ENCODE measurements at regions not wholly inside any gene's neighbourhood (a gene's known extent, or its start where the extent isn't known, plus 50 kb on each side); places are given as distances from the start of the nearest gene placed in this dataset.

DNA sequence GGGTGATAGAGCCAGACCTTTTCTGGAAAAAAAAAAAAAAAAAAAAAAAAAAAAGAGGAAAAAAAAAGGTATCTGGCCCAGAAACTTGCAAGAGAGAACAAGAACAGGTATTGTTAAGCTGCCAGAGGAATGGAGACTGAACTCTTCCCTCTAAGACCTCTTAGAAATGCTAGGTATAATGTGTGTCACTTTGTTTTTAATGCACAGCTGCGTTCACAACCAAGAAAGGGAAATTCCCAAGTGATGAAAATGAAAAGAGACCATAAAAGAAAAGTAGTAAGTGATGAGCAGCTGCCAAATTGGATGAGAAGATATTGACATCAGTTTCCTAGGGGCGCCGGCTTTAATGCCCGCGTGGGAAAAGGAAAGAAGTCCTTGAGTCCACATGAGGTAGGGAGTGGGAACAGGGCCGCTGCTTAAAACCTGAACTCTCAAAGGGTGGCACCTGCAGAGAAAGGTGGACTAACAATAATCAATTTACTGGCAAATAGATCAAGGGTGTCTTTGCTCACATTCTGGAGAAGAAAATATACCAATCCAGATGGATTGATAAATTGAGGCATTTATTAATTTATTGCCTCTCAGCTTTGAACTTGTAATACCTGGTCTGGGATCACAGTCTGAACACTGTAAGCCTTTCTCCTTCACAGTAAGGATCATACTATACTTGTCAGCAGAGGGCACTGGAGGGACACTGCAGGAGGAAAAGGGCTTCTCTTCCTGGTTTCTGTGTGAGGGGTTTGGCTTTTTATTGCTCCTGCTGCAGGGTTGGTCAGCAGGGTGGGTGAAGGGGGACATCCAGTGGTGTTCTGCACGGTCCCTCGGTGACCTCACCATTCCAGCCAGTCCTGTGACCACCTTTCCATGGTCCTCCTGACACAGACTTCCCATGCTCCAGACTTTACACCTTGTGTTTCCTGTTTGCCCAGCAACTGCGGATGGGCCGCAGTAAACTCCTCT is 131.6 kb downstream of the AQP9 start:
- DNase-seq (ENCODE audit: low read depth, low spot score) = no peak

DNA sequence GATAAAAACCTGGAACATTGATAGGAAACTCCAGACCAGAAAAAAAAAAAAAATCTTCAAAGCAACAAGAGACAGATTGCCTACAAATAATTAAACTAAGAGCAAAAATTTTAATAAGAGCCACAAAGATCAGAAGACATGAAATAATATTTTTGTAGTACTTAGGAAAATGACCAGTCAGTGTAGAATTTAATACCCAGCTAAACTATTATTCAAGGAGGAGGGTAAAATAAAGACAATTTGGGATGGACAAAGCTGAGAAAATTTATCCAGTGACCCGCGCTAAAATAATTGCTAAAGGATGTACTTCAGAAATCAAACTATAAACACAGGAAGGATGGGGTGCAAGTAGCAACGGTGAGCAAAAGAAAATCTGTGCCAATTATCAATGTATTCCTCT is 133.2 kb downstream of the AQP9 start:
- no peak for DNase-seq (ENCODE audit: low read depth, low spot score)

DNA sequence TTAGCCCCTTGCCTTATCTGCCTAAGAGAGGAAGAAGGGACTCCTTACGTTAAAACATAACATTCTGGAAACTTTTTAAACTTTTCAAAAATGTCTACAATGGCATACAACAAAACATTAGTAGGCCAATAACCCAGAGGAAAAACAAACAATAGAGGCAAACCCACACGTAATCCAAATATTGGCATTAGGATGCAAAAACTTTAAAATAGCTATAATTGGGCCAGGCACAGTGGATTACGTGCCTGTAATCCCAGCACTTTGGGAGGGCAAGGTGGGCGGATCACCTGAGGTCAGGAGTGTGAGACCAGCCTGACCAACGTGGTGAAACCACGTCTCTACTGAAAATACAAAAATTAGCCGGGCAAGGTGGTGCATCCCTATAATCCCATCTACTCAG is 134.9 kb downstream of the AQP9 start:
- no peak for DNase-seq (ENCODE audit: low read depth, low spot score)

DNA sequence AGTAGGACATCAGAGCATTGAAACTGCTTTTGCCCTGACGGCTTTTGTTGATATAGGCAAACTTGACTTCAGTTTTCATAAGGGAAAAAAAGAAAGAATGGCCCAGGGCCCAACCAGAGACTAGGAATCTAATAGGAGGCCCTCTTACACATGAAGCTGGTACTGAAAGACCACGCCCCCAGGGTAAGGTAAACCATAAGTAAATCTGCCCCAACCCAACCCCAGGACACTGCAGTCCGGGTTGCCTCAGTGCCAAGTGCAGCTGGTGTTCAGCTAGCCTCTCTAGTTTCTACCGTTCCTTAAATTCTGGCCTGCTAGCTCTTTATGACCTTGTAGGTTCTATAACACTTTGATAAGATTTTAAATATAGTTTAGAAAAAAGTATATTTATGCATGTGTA is 136.7 kb downstream of the AQP9 start:
- DNase-seq (ENCODE audit: low read depth, low spot score) = no peak

DNA sequence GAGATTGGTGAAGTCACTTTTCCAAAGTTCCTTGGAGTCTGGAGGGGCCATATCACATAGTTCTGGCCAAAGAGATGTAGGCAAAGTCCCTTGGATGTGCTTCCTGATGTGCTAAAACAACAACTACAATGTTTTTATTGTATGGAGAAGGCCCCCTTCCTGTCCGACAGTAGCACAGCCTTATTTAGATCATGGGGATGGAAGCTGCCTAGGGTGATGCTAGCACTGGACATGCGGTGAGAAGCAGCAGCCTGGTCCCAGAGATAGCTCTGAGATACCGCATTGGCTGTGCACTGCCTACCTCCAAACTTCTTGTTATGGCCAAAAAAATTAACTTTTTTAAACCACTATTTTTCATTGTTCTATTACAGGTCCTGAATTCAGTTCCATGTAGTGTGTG is 137.6 kb downstream of the AQP9 start:
- DNase-seq (ENCODE audit: low read depth, low spot score) = no peak

DNA sequence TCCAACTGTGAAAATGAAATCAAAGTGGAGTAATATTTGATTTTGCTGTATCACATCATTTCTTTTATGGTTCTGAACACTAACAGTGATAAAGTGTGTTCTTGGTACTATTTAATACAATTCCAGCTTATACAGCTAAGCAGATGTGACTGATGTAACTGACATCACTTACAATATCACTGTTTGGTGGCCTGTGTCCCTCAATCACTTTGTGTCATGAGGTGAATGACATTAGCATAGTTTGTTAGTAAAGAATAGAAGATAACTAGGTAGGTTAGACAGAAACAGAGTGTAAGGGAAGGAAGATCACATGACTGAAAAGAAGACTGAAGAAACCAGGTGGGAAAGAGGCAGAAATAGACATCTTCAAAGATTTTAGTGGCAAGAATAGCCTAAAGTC is 138.7 kb downstream of the AQP9 start:
- DNase-seq (ENCODE audit: low read depth, low spot score) = no peak

DNA sequence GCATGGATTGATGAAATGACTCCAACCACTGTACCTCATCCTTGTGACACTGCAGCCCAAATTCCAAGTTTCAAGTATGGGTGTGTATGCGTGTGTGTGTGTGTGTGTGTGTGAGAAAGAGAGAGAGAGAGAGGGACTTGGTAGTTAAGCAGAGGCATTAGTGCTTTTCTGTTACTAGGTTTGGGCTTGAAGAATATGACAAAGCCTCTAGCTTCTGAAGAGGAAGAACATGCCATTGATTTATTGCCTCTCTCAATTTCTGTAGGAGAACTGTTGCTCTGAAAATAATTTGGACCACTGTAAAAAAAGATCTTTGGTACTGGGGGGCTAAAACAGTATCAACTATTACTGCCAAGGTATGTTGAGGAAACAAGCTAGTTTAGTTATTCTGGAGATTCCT is 139.2 kb downstream of the AQP9 start:
- no peak for DNase-seq (ENCODE audit: low read depth, low spot score)

DNA sequence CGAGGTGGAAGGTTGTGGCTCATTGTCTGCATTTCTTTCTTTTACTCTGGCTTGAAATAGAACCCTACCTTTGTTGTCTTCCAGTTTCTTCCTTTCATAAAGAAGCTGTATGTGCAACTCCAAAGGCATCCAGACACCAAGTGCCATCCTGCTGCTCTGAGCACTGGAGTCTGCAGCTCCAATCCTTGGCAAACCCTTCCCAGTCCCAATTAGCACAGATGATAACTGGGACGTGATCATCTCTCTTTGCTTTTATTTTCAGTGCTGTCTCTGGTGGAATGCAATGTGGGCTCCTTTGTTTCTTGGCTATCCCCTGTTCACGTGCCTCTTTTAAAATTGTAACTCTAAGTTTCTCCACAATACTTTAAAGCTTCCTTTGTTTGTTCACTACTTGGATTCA is 140.9 kb downstream of the AQP9 start:
- no peak for DNase-seq (ENCODE audit: low read depth, low spot score)

DNA sequence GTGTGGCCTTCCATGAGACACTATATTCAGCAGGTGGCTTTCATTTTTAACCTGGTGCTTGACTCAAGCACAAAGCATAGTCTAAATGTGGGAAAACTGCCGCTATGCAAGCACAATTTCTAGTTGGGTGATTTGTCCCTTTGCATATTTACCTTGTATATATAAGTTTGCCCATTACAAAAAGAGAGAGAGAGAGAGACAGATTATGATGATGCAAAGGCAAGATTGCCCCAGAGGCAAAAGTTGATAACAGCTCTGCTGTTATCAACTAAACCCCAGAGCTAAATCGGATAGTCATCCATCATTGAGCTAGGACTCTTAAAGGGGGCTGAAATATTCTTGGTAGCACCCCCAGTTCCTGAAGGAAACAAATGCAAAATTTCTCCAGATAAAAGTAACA is 141.5 kb downstream of the AQP9 start:
- DNase-seq (ENCODE audit: low read depth, low spot score) = no peak

DNA sequence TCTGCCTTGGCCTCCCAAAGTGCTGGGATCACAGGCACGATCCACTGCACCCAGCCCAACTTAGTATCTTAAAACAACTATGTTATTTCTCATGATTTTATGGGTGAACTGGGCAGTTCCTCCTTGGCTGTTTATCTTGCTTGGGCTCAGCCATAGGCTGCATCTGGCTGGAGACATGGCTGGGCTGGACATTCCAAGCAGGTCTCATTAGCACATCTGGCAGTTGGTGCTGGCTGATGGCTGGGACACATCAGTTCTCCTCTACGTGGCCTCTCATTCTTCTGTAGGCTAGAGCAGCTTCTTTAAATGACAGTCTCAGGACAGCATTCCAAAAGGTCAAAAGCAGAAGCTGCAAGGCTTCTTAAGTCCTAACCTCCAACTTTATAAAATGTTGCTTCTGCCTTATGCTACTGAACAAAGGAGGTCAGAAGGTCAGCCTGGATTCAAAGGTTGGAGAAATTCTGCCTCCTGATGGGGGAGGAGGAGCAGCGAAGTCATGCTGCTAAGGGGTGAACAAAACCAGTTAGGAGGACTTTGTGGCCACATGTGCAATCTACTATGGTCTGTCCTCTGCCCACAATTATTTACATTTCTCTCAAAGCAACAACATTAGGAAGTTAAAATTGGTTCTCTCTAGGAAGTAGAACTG is 144.0 kb downstream of the AQP9 start:
- DNase-seq (ENCODE audit: low read depth, low spot score) = no peak

DNA sequence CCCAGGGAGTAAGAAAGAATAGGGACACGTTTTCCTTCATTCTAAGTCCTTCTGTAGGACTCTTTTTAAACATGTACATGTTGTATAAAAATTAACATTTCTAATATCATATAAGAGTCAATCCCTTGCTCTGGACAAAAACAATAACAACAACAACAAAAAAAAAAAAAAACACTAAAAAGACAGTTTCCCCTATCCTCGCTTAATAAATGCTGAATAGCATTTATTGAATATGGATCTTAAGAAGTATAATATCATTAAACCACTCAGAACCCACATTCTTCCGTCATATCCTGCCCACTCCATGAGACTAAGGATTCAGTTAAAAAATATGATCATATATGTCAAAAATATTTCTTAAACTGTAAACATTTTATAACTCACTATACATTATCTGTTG is 145.1 kb downstream of the AQP9 start:
- DNase-seq (ENCODE audit: low read depth, low spot score) = no peak

DNA sequence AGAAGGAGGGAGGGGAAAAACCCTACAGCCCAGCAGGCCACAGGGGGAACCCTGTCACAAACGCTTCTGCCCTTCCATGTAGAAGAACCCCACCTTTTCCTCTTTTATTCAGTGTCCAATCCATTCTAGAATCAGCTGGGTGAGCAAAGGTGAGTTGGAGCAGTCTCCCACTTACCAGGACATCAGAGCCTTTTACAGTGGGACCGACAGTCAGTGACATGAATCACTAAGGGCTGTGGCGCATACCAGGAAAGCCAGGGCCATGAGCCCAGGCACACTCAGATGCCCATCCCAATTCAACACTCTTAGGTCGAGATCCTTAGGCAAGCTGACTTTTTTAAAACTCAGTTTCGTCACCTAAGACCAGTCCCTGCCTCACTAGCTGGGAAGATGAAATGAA is 146.1 kb downstream of the AQP9 start:
- no peak for DNase-seq (ENCODE audit: low read depth, low spot score)

DNA sequence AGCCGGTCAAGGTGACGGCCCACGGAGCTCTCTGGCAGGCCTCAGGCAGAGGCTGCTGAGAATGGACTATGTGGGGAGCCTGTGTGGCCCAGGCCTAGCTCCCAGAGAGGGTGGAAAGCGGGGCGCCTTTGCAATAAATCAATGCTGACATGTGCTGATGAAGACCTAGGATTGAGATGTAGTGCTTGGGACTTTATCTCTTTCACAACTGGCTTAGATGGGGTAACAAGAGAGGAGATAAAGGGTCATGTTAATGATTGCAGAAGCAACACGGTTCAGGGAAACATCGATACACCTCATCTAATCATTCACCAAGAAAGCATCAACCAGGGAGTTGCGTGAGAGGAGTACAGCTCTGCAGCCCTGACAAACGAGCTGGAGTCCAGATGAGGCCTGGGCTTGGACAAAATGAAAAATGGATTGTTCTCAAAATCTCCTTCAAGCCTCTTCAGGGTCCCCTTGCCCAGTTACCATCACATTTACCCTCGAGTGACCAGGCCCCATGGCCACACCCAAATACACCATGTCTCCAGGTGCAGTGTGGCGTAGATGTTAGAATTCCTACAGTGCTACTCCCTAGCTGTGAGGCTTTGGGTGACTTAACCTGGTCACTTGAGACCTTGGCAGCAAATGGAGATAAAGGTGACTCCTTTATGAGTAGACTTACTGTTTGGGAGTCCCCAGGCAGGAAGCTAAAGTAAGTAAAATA is 146.4 kb upstream of the LIPC start:
- no peak for DNase-seq (ENCODE audit: low read depth, low spot score)

DNA sequence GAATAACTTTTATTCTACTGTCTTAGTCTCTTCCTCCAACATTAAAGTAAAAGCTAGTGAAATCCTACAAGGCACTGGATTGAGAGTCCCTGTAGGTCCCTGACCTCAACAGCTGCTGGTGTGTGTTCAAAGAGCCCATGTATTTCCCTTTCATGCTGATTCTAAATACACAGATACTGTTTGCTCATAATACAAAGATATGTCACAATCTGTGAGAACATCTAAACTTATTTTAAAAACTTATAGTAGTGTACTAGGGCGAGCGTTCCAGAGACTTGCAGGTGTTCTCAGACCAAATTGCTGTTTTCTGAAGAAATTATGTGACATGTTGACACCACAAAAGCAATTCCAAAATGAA is 145.9 kb upstream of the LIPC start:
- DNase-seq (ENCODE audit: low read depth, low spot score) = no peak

DNA sequence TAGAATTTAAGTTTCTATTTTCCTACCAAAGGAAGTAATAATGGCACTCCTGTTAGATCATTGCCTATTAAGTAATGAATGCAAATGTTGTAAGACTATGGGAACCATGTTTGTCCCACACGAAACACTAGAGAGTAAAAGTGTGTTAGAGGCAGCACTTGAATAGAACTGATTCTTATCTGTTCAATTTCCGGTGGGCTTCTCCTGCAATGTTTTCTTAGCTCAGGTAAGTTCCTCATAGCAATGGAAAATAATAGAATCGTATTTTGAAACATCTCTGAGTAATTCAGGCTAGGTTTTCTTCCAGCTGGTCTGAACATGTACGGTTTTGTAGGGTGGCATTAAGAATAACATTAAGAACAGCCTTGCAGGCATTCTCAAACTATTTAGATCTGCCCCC is 145.3 kb upstream of the LIPC start:
- no peak for DNase-seq (ENCODE audit: low read depth, low spot score)

DNA sequence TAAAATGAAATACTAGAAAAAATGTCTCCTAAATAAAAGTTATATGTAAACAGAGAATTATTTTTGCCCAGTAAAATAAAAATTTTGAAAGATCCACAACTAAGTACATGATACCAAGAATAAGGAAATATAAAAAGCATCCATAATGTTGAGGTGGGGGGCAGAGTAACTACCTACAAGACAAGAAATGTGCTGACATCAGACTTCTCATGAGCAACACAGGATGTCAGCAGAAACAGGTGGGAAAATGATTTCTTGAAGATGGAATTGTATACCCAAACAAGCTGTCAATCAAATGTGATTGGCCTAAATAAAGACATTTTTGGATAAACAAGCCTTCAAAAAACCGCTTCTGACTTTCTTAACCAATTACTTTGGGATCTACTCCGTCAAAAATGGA is 143.9 kb upstream of the LIPC start:
- no peak for DNase-seq (ENCODE audit: low read depth, low spot score)

DNA sequence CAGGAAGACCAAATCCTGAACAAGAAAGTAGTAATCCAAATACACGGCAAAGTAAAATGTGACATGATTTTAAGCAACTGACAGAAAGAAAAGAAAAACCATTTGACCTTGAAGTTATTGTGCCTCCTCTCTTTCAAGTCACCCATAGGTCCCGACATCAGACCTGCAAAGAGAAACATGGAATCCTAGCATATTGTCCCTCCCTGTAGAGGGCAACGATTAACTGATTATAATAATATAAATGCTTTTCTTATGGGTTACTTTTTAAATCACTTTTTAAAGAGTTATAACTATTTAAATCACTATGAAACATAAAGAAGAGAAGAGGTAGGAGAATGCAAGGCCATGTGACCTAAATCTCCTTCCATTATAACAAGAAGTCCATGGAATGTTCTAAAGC is 143.2 kb upstream of the LIPC start:
- DNase-seq (ENCODE audit: low read depth, low spot score) = no peak

DNA sequence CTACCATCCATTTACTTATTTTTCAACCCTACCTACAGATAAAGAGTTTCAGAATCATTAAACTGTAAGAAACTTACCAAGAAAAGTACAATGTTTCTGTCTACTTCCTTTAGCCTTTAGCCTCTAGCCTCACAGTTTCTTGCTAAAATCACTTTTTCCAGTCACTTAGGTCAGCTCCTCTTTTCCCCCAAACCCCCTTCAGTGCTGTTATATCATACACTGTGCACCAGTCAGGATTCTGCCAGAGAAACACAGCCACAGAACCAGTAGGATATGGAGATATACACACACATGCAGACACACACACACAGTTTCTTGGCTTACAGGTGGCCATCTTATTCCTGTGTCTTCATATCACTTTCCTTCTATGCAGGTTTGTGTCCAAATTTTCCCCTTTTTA is 139.9 kb upstream of the LIPC start:
- DNase-seq (ENCODE audit: low read depth, low spot score) = no peak

DNA sequence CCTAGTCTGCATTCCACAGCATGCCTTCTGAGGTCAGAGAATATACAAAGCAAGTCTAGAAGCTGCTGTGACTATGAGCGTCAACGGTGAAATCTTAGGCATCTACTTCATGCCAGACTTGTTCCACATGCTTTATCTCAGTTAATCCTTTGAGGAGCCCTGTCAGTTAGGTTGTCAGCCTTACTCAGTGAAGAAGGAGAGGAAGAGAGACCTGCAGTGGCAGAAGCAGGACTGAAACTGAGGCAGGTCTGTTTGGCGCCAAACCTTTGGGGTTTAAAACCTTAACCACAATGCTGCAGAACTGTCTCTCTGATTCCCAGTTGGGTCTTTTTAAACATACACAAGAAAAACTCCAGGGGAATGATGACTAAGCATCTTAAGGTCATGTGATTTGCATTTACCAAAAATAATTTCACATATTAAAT is 139.0 kb upstream of the LIPC start:
- DNase-seq (ENCODE audit: low read depth, low spot score) = no peak

DNA sequence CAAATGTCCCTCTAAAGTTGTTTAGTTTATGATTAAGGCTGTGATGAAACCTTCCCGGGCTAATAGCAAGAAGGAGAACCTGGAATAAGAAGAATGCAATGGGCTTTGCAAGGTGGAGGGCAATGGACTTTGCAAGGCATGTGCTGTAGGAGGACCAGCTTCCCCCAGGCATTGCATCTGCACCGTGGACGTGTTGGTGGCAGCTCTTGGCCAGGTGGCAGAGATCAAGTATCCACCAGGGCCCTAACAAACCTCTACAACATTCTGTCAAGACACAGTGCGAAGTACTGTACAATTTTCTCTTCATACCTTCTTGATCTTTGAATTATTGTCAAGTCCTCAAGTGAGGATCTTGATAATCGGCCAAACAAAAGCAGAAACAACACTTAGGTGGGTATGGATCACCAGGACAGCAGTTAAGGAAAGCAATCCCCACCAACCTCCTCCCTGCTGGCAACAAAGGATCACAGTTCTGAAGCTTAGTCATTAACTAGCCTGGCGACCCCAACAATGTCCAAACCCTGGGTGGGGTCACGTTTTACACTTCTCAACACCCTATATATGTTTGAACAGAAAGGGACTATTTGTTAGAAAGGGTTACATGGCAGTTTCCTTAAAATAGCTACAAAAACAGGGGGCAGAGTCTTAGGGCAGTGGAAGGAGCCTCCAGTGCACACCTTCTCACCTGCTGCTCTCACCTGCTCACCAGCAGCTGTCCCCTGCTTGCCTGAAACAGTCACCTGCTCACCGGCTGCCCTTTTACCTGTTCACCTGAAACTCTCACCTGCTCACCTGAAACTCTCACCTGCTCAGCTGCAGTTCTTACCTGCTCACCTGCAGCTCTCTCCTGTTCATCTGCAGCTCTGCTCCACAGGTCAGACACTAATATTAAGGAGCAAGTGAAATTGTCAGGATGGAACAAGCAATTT is 137.9 kb upstream of the LIPC start:
- DNase-seq (ENCODE audit: low read depth, low spot score) = no peak

DNA sequence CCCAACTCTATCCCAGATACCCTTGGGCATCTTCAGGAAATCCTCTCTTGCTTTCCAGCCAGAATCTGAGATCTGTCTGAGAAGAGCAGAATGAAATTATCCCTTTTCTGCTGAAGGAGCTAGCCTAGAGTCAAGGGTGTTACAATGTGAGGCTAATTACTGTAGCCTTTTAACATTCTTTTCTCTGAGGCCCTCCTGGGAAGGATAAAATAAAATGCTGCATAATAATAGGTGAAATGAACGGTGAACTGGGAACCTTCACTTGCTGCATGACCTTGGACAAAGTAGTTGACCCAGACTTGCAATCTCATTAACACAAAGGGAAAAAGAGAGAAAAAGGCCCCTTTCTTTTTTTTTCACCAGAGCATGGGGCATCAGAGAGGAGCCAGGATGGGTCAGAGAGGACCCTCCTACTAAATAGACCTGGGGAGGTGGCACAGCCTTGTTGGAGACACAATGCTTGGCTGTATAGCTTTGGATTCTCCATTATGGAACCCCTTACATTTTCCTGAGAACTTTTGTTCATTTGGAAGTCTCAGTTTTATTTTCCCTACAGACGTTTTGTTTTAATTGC is 137.0 kb upstream of the LIPC start:
- no peak for DNase-seq (ENCODE audit: low read depth, low spot score)
